GM23338 (cell line): ENCODE measurements at regions not wholly inside any gene's neighbourhood (a gene's known extent, or its start where the extent isn't known, plus 50 kb on each side); places are given as distances from the start of the nearest gene placed in this dataset.

Experiments used
- CREB1 ChIP-seq: fragments of 250-450 bp; sonication (Bioruptor Pico); IDR thresholded peaks from 2 replicates; pipeline ENCODE4 v1.5.0; 2020; ENCODE audit warnings: low read depth, mild to moderate bottlenecking, moderate library complexity
- CTCF ChIP-seq, 2 experiments: fragments of 200-600 bp in 1 of 2; sonication (generic) in 1 of 2; conservative IDR thresholded peaks; 2 replicates each; pipeline versions ENCODE4 v1.5.1 to v1.6.1; 2016 to 2017; ENCODE audit warnings: antibody characterized with exemption in 2 of 2, low read depth in 2 of 2, mild to moderate bottlenecking in 2 of 2, moderate library complexity in 1 of 2
- EZH2 ChIP-seq: fragments of 200-600 bp; sonication (generic); IDR thresholded peaks from one replicate; pipeline ENCODE4 v1.8.0; 2017; ENCODE audit warnings: antibody characterized with exemption, mild to moderate bottlenecking, low read depth; ENCODE audit not compliant: unreplicated experiment
- POLR2AphosphoS5 ChIP-seq: IDR thresholded peaks from 2 replicates; pipeline ENCODE4 v1.6.1; 2016; ENCODE audit warnings: antibody characterized with exemption, low read depth
- REST ChIP-seq: IDR thresholded peaks from one replicate; pipeline ENCODE4 v1.6.1; 2018; ENCODE audit warnings: antibody characterized with exemption; ENCODE audit not compliant: unreplicated experiment

- no peak for TF ChIP-seq CTCF (conservative IDR thresholded peaks at IDR 0.05; ENCODE audit: low read depth in 2 of 2)
- no peak for TF ChIP-seq POLR2AphosphoS5
- TF ChIP-seq EZH2, result no peak
- no peak for TF ChIP-seq REST
- no peak for TF ChIP-seq CREB1 (CRISPR knock-in tag)
These were observed 87.9 kb upstream of the GRIA1 start for GRCh38 chr5:153402550-153402949.
